Thoracic aorta (tissue), 2 donors: ENCODE measurements at regions not wholly inside any gene's neighbourhood (a gene's known extent, or its start where the extent isn't known, plus 50 kb on each side); places are given as distances from the start of the nearest gene placed in this dataset.

Experiments used
- ATAC-seq: fragments of 150-250 bp; one replicate; pipeline ENCODE4 v1.8.0; 2017; ENCODE audit warnings: low read depth; ENCODE audit not compliant: insufficient number of reproducible peaks, low FRiP score
- DNase-seq: peaks from one replicate; pipeline ENCODE4 v3.0.0-alpha.2; 2020; ENCODE audit warnings: low spot score
- H3K27ac ChIP-seq, 2 donors: fragments of 200-600 bp; sonication (generic); 1 replicate in 1 of 2; 2 replicates in 1 of 2; pipeline ENCODE4 v1.5.1; 2016; ENCODE audit warnings: mild to moderate bottlenecking in 2 of 2, moderate library complexity in 2 of 2
- H3K27me3 ChIP-seq: fragments of 200-600 bp; sonication (generic); replicated peaks from 2 replicates; pipeline ENCODE4 v1.6.0; 2016; ENCODE audit warnings: mild to moderate bottlenecking; ENCODE audit not compliant: insufficient read depth
- H3K36me3 ChIP-seq: fragments of 200-600 bp; sonication (generic); one replicate; pipeline ENCODE4 v1.5.1; 2016
- H3K4me1 ChIP-seq, 2 donors: fragments of 200-600 bp; sonication (generic); 1 replicate in 1 of 2; 2 replicates in 1 of 2; pipeline versions ENCODE4 v1.5.1 to v1.6.0; 2016; ENCODE audit warnings: low read depth in 2 of 2, mild to moderate bottlenecking in 1 of 2; ENCODE audit not compliant: control insufficient read depth in 1 of 2
- H3K4me3 ChIP-seq: fragments of 200-600 bp; sonication (generic); 2 replicates; pipeline ENCODE4 v1.5.1; 2016; ENCODE audit warnings: mild to moderate bottlenecking
- H3K9me3 ChIP-seq: fragments of 200-600 bp; sonication (generic); 2 replicates; pipeline ENCODE4 v1.5.1; 2016
- TF ChIP-seq, protein P1 (sequence below): fragments of 200-600 bp; sonication (generic); IDR thresholded peaks from one replicate; pipeline ENCODE4 v1.5.1; 2019; ENCODE audit warnings: antibody characterized with exemption

- TF ChIP-seq, protein P1, sequence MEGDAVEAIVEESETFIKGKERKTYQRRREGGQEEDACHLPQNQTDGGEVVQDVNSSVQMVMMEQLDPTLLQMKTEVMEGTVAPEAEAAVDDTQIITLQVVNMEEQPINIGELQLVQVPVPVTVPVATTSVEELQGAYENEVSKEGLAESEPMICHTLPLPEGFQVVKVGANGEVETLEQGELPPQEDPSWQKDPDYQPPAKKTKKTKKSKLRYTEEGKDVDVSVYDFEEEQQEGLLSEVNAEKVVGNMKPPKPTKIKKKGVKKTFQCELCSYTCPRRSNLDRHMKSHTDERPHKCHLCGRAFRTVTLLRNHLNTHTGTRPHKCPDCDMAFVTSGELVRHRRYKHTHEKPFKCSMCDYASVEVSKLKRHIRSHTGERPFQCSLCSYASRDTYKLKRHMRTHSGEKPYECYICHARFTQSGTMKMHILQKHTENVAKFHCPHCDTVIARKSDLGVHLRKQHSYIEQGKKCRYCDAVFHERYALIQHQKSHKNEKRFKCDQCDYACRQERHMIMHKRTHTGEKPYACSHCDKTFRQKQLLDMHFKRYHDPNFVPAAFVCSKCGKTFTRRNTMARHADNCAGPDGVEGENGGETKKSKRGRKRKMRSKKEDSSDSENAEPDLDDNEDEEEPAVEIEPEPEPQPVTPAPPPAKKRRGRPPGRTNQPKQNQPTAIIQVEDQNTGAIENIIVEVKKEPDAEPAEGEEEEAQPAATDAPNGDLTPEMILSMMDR = no peak
- H3K27me3 ChIP-seq = no peaks in the 10 kb centered on the region
- no peak overlapping the region for H3K4me3 ChIP-seq
- no peaks in the 10 kb centered on the region for H3K36me3 ChIP-seq
- peaks cover 0 to 35% of the 10 kb centered on the region in 2 donors for H3K4me1 ChIP-seq
- H3K27ac ChIP-seq = no peak overlapping the region
- DNase-seq = no peak
- no peak for ATAC-seq
- no peaks in the 10 kb centered on the region for H3K9me3 ChIP-seq
These were observed 232.5 kb downstream of the PTEN start for GRCh38 chr10:88095778-88096431.

DNA sequence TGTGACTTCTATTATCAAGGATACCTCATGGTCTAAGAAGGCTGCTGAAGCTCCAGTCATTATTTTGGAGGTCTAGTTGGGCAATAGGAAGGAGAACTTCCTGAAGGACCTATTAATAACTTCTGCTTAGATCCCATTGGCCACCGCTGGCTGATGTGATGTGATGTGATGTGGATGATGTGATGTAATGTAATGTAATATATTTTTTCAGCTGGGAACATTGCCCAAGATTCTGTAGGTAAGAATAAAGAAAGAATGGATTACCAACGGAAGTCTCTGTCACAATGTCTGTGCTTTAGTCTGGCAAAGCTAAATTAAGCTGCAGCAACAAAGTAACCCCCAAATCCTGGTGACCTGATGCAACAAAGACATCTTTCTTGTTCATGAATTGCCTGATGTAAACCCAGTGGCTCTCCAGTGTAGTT, 233.7 kb downstream of the PTEN start:
- Histone ChIP-seq H3K4me1 (peaks cover 0 to 35% of the 10 kb centered on the region in 2 donors), H3K36me3 (no peaks in the 10 kb centered on the region), H3K27ac (no peak overlapping the region), H3K4me3 (no peak overlapping the region), H3K9me3 (no peaks in the 10 kb centered on the region), H3K27me3 (no peaks in the 10 kb centered on the region)
- DNase-seq (no peak), ATAC-seq (no peak)
- TF ChIP-seq, protein P1 = no peak

GRCh38 chr10:88097536-88097935, 234.1 kb downstream of the PTEN start:
- no peaks in the 10 kb centered on the region for H3K27me3 ChIP-seq
- no peak overlapping the region for H3K27ac ChIP-seq
- no peak for ATAC-seq
- no peaks in the 10 kb centered on the region for H3K9me3 ChIP-seq
- no peak overlapping the region for H3K4me3 ChIP-seq
- peaks cover 0 to 35% of the 10 kb centered on the region in 2 donors for H3K4me1 ChIP-seq
- no peaks in the 10 kb centered on the region for H3K36me3 ChIP-seq
- TF ChIP-seq, protein P1 = no peak
- DNase-seq = no peak

GRCh38 chr10:88100281-88100680, 236.9 kb downstream of the PTEN start:
- no peak overlapping the region for H3K4me3 ChIP-seq
- no peaks in the 10 kb centered on the region for H3K36me3 ChIP-seq
- H3K9me3 ChIP-seq = no peaks in the 10 kb centered on the region
- DNase-seq = no peak
- TF ChIP-seq, protein P1 = no peak
- H3K27me3 ChIP-seq = no peaks in the 10 kb centered on the region
- no peak overlapping the region for H3K27ac ChIP-seq
- peaks cover 0 to 30% of the 10 kb centered on the region in 2 donors for H3K4me1 ChIP-seq
- ATAC-seq = no peak

- Histone ChIP-seq H3K4me1 (peaks cover 0 to 16% of the 10 kb centered on the region in 2 donors), H3K27me3 (no peaks in the 10 kb centered on the region), H3K4me3 (no peak overlapping the region), H3K36me3 (no peaks in the 10 kb centered on the region), H3K9me3 (no peaks in the 10 kb centered on the region), H3K27ac (no peak overlapping the region)
- DNase-seq (no peak), ATAC-seq (no peak)
- TF ChIP-seq, protein P1 = no peak
These were observed 238.2 kb downstream of the PTEN start for GRCh38 chr10:88101666-88102065.
